Right lobe of liver (tissue), 4 donors: ENCODE measurements at regions not wholly inside any gene's neighbourhood (a gene's known extent, or its start where the extent isn't known, plus 50 kb on each side); places are given as distances from the start of the nearest gene placed in this dataset.

Experiments
- CTCF ChIP-seq, 4 donors: fragments of 200-600 bp in 3 of 4; fragments of 450-650 bp in 1 of 4; IDR thresholded peaks; one replicate each; pipeline versions ENCODE4 v1.5.1 to v1.8.0; 2016 to 2022; ENCODE audit warnings: antibody characterized with exemption in 4 of 4, mild to moderate bottlenecking in 2 of 4
- POLR2A ChIP-seq: fragments of 450-650 bp; IDR thresholded peaks from one replicate; pipeline ENCODE4 v1.6.1; 2017; ENCODE audit warnings: antibody characterized with exemption, mild to moderate bottlenecking
- donor health status: DM: no; HTN: no; CAD: no.
- donor health status: DM: no; HTN: no; CAD: no.
- donor health status: DM: no; HTN: yes; CAD: no.

GRCh38 chr13:53250272-53250875 is 221.8 kb downstream of the OLFM4 start:
- TF ChIP-seq POLR2A (no peak), CTCF (IDR thresholded peaks at IDR 0.05) (peak; percentile 71 to 93 (median 90))
